Omental fat pad (tissue), 3 donors: ENCODE measurements at regions not wholly inside any gene's neighbourhood (a gene's known extent, or its start where the extent isn't known, plus 50 kb on each side); places are given as distances from the start of the nearest gene placed in this dataset.

Source experiments
- ATAC-seq: fragments of 150-250 bp; one replicate; pipeline ENCODE4 v1.9.1; 2016; ENCODE audit warnings: mild to moderate bottlenecking, moderate library complexity; ENCODE audit not compliant: low FRiP score
- DNase-seq: peaks from one replicate; pipeline ENCODE4 v3.0.0-alpha.2; 2019; ENCODE audit warnings: low spot score
- TF ChIP-seq, protein P1 (sequence below), 3 donors: fragments of 450-650 bp; IDR thresholded peaks; one replicate each; pipeline ENCODE4 v1.5.1; 2016 to 2017; ENCODE audit warnings: antibody characterized with exemption in 3 of 3, mild to moderate bottlenecking in 3 of 3, moderate library complexity in 2 of 3

DNA sequence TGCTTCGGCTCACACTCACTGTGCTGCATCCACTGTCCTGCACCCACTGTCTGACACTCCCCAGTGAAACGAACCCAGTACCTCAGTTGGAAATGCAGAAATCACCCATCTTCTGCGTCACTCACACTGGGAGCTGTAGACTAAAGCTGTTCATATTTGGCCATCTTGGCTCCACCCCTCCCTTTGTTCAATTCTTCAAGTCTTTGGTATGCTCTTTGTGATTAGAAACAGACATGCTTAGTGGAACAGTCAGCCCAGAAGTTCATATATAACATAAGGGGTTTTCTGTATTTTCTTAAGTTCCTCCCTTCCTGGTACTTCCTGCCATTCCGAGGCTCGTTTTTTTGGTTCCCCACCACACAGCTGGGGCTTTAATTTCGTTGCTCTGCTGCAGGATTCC is 398.5 kb upstream of the DYNLRB2 start:
- DNase-seq (no peak), ATAC-seq (no peak)
- TF ChIP-seq, protein P1, sequence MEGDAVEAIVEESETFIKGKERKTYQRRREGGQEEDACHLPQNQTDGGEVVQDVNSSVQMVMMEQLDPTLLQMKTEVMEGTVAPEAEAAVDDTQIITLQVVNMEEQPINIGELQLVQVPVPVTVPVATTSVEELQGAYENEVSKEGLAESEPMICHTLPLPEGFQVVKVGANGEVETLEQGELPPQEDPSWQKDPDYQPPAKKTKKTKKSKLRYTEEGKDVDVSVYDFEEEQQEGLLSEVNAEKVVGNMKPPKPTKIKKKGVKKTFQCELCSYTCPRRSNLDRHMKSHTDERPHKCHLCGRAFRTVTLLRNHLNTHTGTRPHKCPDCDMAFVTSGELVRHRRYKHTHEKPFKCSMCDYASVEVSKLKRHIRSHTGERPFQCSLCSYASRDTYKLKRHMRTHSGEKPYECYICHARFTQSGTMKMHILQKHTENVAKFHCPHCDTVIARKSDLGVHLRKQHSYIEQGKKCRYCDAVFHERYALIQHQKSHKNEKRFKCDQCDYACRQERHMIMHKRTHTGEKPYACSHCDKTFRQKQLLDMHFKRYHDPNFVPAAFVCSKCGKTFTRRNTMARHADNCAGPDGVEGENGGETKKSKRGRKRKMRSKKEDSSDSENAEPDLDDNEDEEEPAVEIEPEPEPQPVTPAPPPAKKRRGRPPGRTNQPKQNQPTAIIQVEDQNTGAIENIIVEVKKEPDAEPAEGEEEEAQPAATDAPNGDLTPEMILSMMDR (IDR thresholded peaks at IDR 0.05) = no peak

DNA sequence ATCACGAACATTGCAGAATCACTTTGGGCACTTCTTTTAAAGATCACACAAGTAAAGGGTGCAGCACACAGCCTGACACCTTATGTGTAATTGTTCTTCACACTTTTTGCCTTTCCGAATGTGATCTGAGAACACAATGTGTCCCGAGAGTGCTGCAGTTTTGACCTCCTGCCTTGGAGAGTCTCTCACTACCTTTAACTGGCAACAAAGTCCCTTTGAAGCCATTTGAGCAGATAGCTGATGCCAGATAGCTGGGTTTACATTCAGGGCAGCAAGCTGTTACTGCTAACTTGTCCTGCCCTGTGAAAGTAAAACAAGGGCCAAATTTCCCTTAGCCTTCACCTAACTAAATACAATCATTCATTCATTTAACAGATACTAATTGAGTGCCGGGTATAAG is 411.0 kb upstream of the DYNLRB2 start:
- TF ChIP-seq, protein P1 (IDR thresholded peaks at IDR 0.05) = no peak
- no peak for DNase-seq
- no peak for ATAC-seq

DNA sequence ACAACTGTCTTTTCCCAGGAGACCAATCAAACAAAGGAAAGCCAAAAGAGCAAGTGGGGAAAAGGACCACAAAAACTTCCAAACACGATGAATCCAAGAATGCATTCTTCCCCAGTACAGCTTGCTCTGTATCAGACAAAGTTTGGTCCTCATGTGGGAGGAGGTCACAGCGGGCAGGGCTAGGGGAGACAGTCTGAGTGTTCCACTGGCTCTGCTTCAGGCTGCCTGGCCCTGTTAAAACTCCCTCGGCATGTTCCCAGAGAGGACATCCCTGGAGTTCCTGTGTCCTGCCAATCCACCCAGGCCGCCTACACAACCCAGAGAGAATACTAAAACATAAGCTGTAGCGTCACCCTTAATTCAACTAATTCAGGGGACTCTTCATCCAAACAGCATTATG is 415.1 kb upstream of the DYNLRB2 start:
- TF ChIP-seq, protein P1 (IDR thresholded peaks at IDR 0.05) = no peak
- no peak for DNase-seq
- ATAC-seq = no peak

DNA sequence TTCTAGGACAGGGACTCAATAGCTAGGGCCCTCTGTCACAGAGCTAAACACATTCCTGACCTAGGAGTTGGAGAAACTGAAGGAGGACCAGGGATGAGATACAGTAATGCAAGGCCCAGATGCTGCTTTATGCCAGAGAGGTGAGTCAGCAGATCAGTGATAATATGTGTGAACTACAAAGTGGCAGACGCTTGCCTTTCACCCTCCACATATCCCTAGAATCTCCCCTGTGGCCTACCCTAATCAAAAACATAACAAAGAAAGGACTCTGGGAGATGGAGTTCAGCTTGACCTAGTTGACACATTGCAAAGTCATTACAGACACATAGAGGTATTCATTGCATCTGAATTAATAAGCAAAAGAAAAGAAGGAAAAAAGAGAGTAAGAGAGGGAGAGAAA is 417.6 kb upstream of the DYNLRB2 start:
- no peak for DNase-seq
- no peak for ATAC-seq
- TF ChIP-seq, protein P1 (IDR thresholded peaks at IDR 0.05) = no peak

DNA sequence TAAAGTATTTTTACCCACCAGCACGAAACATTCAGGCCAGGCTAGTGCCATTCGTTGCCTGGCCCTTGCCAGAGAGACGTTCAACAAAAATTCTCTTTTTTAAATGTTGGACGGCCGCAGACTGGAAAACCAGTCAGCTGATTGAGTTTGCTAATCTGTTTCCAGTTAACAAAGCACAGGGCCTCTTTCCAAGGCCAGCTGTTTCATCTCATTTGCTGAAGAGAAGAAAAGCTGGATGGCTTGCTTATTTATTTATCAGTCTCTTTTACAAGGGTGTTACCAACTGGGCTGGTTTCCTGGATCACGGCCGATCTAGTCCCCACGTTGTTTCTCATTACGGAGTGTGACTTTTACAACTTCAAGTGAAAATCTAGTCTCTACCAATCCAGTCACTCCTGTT is 418.7 kb upstream of the DYNLRB2 start:
- TF ChIP-seq, protein P1 (IDR thresholded peaks at IDR 0.05) = no peak

DNA sequence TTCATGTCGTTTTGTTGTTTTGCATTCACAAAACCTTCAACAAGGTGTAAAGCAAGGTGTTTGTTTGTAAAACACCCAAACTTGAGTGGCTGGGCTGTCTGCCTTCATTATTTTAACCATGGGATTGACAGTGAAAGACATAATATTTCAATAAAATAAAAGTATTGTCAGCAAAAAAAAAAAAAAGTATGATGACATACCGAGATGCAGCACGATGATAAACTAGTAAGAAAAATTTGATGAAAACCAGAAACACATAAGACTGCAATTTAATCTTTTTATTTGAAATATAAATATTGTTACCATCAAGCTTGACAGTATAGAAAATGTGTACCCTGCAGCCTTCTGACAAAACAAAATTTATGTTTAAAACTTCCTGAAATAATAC is 419.3 kb upstream of the DYNLRB2 start:
- no peak for DNase-seq
- TF ChIP-seq, protein P1 (IDR thresholded peaks at IDR 0.05) = no peak
- no peak for ATAC-seq

More for the DNA sequence above, 418.7 kb upstream of the DYNLRB2 start:
- ATAC-seq (no peak), DNase-seq (no peak)

DNA sequence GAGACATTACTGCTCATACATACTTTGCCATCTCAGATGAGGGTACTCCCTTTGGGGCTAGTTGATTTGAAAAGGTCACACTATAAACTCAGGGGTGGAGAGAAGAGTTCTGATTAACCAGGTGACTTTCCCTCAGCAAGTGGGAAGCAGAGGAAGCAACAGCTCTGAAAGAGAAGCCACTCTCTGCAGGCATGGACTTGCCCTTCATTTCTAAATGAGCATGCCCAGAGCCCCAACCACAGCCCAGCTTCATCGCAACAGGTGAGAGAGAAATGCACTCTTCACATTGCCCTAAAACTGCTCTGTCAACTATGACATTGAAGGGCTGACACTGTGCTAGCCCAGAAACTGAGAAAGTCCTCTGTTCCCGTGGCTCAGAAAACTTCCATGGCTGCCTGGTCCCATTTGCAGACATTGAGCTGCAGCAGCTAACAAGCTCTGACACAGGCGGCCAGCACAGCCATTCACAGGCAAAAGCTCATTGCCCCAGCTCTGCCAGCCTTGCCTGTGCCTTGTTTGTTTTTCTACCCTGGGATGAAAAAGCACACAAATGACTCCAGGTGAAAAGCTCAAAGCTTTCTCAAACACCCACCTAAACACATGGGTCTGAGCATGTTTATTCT is 419.8 kb upstream of the DYNLRB2 start:
- ATAC-seq (no peak), DNase-seq (no peak)
- TF ChIP-seq, protein P1 (IDR thresholded peaks at IDR 0.05) = no peak
